ENCODE measurements at regions not wholly inside any gene's neighbourhood (a gene's known extent, or its start where the extent isn't known, plus 50 kb on each side); places are given as distances from the start of the nearest gene placed in this dataset.

- TF ChIP-seq, protein P1, sequence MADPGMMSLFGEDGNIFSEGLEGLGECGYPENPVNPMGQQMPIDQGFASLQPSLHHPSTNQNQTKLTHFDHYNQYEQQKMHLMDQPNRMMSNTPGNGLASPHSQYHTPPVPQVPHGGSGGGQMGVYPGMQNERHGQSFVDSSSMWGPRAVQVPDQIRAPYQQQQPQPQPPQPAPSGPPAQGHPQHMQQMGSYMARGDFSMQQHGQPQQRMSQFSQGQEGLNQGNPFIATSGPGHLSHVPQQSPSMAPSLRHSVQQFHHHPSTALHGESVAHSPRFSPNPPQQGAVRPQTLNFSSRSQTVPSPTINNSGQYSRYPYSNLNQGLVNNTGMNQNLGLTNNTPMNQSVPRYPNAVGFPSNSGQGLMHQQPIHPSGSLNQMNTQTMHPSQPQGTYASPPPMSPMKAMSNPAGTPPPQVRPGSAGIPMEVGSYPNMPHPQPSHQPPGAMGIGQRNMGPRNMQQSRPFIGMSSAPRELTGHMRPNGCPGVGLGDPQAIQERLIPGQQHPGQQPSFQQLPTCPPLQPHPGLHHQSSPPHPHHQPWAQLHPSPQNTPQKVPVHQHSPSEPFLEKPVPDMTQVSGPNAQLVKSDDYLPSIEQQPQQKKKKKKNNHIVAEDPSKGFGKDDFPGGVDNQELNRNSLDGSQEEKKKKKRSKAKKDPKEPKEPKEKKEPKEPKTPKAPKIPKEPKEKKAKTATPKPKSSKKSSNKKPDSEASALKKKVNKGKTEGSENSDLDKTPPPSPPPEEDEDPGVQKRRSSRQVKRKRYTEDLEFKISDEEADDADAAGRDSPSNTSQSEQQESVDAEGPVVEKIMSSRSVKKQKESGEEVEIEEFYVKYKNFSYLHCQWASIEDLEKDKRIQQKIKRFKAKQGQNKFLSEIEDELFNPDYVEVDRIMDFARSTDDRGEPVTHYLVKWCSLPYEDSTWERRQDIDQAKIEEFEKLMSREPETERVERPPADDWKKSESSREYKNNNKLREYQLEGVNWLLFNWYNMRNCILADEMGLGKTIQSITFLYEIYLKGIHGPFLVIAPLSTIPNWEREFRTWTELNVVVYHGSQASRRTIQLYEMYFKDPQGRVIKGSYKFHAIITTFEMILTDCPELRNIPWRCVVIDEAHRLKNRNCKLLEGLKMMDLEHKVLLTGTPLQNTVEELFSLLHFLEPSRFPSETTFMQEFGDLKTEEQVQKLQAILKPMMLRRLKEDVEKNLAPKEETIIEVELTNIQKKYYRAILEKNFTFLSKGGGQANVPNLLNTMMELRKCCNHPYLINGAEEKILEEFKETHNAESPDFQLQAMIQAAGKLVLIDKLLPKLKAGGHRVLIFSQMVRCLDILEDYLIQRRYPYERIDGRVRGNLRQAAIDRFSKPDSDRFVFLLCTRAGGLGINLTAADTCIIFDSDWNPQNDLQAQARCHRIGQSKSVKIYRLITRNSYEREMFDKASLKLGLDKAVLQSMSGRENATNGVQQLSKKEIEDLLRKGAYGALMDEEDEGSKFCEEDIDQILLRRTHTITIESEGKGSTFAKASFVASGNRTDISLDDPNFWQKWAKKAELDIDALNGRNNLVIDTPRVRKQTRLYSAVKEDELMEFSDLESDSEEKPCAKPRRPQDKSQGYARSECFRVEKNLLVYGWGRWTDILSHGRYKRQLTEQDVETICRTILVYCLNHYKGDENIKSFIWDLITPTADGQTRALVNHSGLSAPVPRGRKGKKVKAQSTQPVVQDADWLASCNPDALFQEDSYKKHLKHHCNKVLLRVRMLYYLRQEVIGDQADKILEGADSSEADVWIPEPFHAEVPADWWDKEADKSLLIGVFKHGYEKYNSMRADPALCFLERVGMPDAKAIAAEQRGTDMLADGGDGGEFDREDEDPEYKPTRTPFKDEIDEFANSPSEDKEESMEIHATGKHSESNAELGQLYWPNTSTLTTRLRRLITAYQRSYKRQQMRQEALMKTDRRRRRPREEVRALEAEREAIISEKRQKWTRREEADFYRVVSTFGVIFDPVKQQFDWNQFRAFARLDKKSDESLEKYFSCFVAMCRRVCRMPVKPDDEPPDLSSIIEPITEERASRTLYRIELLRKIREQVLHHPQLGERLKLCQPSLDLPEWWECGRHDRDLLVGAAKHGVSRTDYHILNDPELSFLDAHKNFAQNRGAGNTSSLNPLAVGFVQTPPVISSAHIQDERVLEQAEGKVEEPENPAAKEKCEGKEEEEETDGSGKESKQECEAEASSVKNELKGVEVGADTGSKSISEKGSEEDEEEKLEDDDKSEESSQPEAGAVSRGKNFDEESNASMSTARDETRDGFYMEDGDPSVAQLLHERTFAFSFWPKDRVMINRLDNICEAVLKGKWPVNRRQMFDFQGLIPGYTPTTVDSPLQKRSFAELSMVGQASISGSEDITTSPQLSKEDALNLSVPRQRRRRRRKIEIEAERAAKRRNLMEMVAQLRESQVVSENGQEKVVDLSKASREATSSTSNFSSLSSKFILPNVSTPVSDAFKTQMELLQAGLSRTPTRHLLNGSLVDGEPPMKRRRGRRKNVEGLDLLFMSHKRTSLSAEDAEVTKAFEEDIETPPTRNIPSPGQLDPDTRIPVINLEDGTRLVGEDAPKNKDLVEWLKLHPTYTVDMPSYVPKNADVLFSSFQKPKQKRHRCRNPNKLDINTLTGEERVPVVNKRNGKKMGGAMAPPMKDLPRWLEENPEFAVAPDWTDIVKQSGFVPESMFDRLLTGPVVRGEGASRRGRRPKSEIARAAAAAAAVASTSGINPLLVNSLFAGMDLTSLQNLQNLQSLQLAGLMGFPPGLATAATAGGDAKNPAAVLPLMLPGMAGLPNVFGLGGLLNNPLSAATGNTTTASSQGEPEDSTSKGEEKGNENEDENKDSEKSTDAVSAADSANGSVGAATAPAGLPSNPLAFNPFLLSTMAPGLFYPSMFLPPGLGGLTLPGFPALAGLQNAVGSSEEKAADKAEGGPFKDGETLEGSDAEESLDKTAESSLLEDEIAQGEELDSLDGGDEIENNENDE (IDR thresholded peaks at IDR 0.05; ENCODE audit: insufficient replicate concordance, low read length), result no peak
- TF ChIP-seq CHD2 (IDR thresholded peaks at IDR 0.05; ENCODE audit: low read length), result no peak
- TF ChIP-seq BACH1 (IDR thresholded peaks at IDR 0.05; ENCODE audit: low read length), result no peak
- TF ChIP-seq SIX5 (IDR thresholded peaks at IDR 0.05; ENCODE audit: low read depth, low read length), result no peak
- no peak for TF ChIP-seq RXRA (IDR thresholded peaks at IDR 0.05; ENCODE audit: insufficient read depth, low read depth, low read length)
- no peak for TF ChIP-seq BRCA1 (IDR thresholded peaks at IDR 0.05; ENCODE audit: low read depth, low read length)
- TF ChIP-seq SRF (IDR thresholded peaks at IDR 0.05; ENCODE audit: low read depth, low read length), result no peak
- TF ChIP-seq SP4 (IDR thresholded peaks at IDR 0.05; ENCODE audit: low read length), result no peak
- no peak for TF ChIP-seq POU5F1 (IDR thresholded peaks at IDR 0.05; ENCODE audit: low read depth, low read length)
Observed at GRCh38 chr10:88028072-88028471, 164.6 kb downstream of the PTEN start (continued).

Measured in H1 (cell line).